Adrenal gland (tissue), 5 donors: ENCODE measurements at regions not wholly inside any gene's neighbourhood (a gene's known extent, or its start where the extent isn't known, plus 50 kb on each side); places are given as distances from the start of the nearest gene placed in this dataset.

ENCODE experiments used
- POLR2A ChIP-seq, 2 donors: fragments of 450-650 bp; IDR thresholded peaks; one replicate each; pipeline ENCODE4 v1.6.1; 2017; ENCODE audit warnings: antibody characterized with exemption in 2 of 2, mild to moderate bottlenecking in 2 of 2, moderate library complexity in 1 of 2
- TF ChIP-seq, protein P1 (sequence below), 6 experiments: fragments of 450-650 bp in 4 of 6; fragments of 200-600 bp in 2 of 6; sonication (generic) in 1 of 6; IDR thresholded peaks; 1 replicate in 5 of 6; 2 replicates in 1 of 6; pipeline versions ENCODE4 v1.5.1 to v1.8.0; 2016 to 2021; ENCODE audit warnings: antibody characterized with exemption in 6 of 6, mild to moderate bottlenecking in 2 of 6, moderate library complexity in 1 of 6
- donor health status: DM: no; HTN: no; CAD: no.

DNA sequence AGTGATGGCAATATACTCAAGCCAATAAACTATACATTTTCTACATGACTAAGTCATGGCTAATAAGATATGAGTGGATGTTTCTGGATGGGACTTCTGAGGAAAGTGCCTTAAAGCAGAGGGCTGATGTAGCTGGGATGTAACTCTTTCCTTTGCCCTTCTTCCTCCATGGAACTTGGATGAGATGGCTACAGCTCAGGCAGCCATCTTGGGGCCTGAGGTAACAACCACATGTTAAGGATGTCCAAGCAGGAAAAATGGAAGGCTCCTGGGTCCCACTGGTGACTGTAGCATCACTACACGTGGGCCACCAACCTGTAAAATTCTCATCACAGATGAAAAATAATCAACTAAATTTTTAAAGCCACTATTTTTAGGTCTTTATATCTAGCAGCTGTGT is 54.4 kb upstream of the GRIP1 start:
- TF ChIP-seq, protein P1, sequence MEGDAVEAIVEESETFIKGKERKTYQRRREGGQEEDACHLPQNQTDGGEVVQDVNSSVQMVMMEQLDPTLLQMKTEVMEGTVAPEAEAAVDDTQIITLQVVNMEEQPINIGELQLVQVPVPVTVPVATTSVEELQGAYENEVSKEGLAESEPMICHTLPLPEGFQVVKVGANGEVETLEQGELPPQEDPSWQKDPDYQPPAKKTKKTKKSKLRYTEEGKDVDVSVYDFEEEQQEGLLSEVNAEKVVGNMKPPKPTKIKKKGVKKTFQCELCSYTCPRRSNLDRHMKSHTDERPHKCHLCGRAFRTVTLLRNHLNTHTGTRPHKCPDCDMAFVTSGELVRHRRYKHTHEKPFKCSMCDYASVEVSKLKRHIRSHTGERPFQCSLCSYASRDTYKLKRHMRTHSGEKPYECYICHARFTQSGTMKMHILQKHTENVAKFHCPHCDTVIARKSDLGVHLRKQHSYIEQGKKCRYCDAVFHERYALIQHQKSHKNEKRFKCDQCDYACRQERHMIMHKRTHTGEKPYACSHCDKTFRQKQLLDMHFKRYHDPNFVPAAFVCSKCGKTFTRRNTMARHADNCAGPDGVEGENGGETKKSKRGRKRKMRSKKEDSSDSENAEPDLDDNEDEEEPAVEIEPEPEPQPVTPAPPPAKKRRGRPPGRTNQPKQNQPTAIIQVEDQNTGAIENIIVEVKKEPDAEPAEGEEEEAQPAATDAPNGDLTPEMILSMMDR (IDR thresholded peaks at IDR 0.05) = no peak
- no peak for TF ChIP-seq POLR2A (IDR thresholded peaks at IDR 0.05)
